Mesendoderm (in vitro differentiated cells): ENCODE measurements at regions not wholly inside any gene's neighbourhood (a gene's known extent, or its start where the extent isn't known, plus 50 kb on each side); places are given as distances from the start of the nearest gene placed in this dataset.

ENCODE experiments used
- DNase-seq: peaks from one replicate; pipeline ENCODE4 v3.0.0; 2013
- H2AK5ac ChIP-seq: 2 replicates; pipeline ENCODE4 v1.6.1; 2013; ENCODE audit warnings: low read length, inconsistent platforms
- H2BK120ac ChIP-seq: 2 replicates; pipeline ENCODE4 v1.6.1; 2013; ENCODE audit warnings: low read depth, mild to moderate bottlenecking, low read length, moderate library complexity, mixed read lengths
- H2BK15ac ChIP-seq: replicated peaks from 2 replicates; pipeline ENCODE4 v1.6.1; 2013; ENCODE audit warnings: low read depth, mild to moderate bottlenecking, moderate library complexity
- H2BK5ac ChIP-seq: 2 replicates; pipeline ENCODE4 v1.6.1; 2013; ENCODE audit warnings: low read length, inconsistent platforms
- H3K18ac ChIP-seq: 2 replicates; pipeline ENCODE4 v1.6.1; 2013; ENCODE audit warnings: mild to moderate bottlenecking, low read length, mixed read lengths
- H3K23ac ChIP-seq: one replicate; pipeline ENCODE4 v1.6.1; 2013; ENCODE audit warnings: low read length
- H3K27ac ChIP-seq: 2 replicates; pipeline ENCODE4 v1.5.1; 2013; ENCODE audit warnings: low read depth, mild to moderate bottlenecking, inconsistent platforms, low read length, moderate library complexity
- H3K27me3 ChIP-seq: 2 replicates; pipeline ENCODE4 v1.6.1; 2013; ENCODE audit warnings: low read length, control low read depth, mild to moderate bottlenecking, inconsistent platforms; ENCODE audit not compliant: insufficient read depth, poor library complexity
- H3K36me3 ChIP-seq: 2 replicates; pipeline ENCODE4 v1.6.1; 2013; ENCODE audit warnings: low read length, inconsistent platforms; ENCODE audit not compliant: control insufficient read depth, insufficient read depth
- H3K4ac ChIP-seq: one replicate; pipeline ENCODE4 v1.6.1; 2013; ENCODE audit warnings: low read depth, mild to moderate bottlenecking, low read length, moderate library complexity
- H3K4me1 ChIP-seq: 2 replicates; pipeline ENCODE4 v1.6.1; 2013; ENCODE audit warnings: low read depth, low read length, inconsistent platforms; ENCODE audit not compliant: control insufficient read depth
- H3K4me2 ChIP-seq: 2 replicates; pipeline ENCODE4 v1.6.1; 2013; ENCODE audit warnings: low read length
- H3K4me3 ChIP-seq: 2 replicates; pipeline ENCODE4 v1.5.1; 2013; ENCODE audit warnings: mild to moderate bottlenecking, low read length
- H3K56ac ChIP-seq: one replicate; pipeline ENCODE4 v1.6.1; 2013; ENCODE audit warnings: low read length
- H3K79me1 ChIP-seq: 2 replicates; pipeline ENCODE4 v1.6.1; 2013; ENCODE audit warnings: low read length, inconsistent platforms
- H3K79me2 ChIP-seq: 2 replicates; pipeline ENCODE4 v1.6.1; 2013; ENCODE audit warnings: mild to moderate bottlenecking, low read length; ENCODE audit not compliant: control insufficient read depth, insufficient read depth
- H3K9ac ChIP-seq: 2 replicates; pipeline ENCODE4 v1.6.1; 2013; ENCODE audit warnings: low read length, inconsistent platforms
- H4K5ac ChIP-seq: one replicate; pipeline ENCODE4 v1.6.1; 2013; ENCODE audit warnings: low read length
- H4K8ac ChIP-seq: one replicate; pipeline ENCODE4 v1.6.1; 2013; ENCODE audit warnings: low read depth, mild to moderate bottlenecking, control low read depth, low read length, moderate library complexity
- WGBS: extraction: QIAGEN DNeasy Blood & Tissue Kit; methylation state at CpG from one replicate; pipeline ENCODE4 v1.1.7; 2013; ENCODE audit warnings: low lambda C conversion rate, missing lambda C conversion rate; ENCODE audit not compliant: insufficient coverage; ENCODE audit errors: extremely low coverage; 5-methylcytosine and 5-hydroxymethylcytosine counted together

GRCh38 chr18:78128004-78128403 lies 851.6 kb upstream of the SALL3 start:
- WGBS: no CpG with 5 or more reads among the region's 8 CpGs
- H3K56ac ChIP-seq: no peak overlapping the region
- no peak overlapping the region for H2BK120ac ChIP-seq
- no peak overlapping the region for H3K18ac ChIP-seq
- H3K36me3 ChIP-seq: no peaks in the 10 kb centered on the region
- H2BK15ac ChIP-seq: no peak overlapping the region
- H3K27me3 ChIP-seq: no peaks in the 10 kb centered on the region
- H3K79me2 ChIP-seq: no peaks in the 10 kb centered on the region
- no peaks in the 10 kb centered on the region for H3K79me1 ChIP-seq
- no peak overlapping the region for H2BK5ac ChIP-seq
- H4K8ac ChIP-seq: no peak overlapping the region
- no peak overlapping the region for H4K5ac ChIP-seq
- no peak overlapping the region for H3K23ac ChIP-seq
- no peak overlapping the region for H2AK5ac ChIP-seq
- no peak overlapping the region for H3K4me3 ChIP-seq
- H3K4ac ChIP-seq: no peak overlapping the region
- no peaks in the 10 kb centered on the region for H3K4me1 ChIP-seq
- no peak overlapping the region for H3K9ac ChIP-seq
- DNase-seq: no peak
- no peak overlapping the region for H3K27ac ChIP-seq
- no peak overlapping the region for H3K4me2 ChIP-seq

- WGBS: no CpG with 5 or more reads among the region's 8 CpGs
Observed at GRCh38 chr18:78129260-78129659, 850.4 kb upstream of the SALL3 start.

GRCh38 chr18:78130232-78131195 lies 849.1 kb upstream of the SALL3 start:
- Histone ChIP-seq H4K8ac (no peak overlapping the region), H2BK120ac (no peak overlapping the region), H3K36me3 (no peaks in the 10 kb centered on the region), H2BK15ac (no peak overlapping the region), H4K5ac (no peak overlapping the region), H3K18ac (no peak overlapping the region), H3K79me2 (no peaks in the 10 kb centered on the region), H3K56ac (no peak overlapping the region), H3K79me1 (no peaks in the 10 kb centered on the region), H3K23ac (no peak overlapping the region), H2AK5ac (no peak overlapping the region), H3K27ac (no peak overlapping the region), H3K27me3 (no peaks in the 10 kb centered on the region), H3K9ac (no peak overlapping the region), H3K4ac (no peak overlapping the region), H2BK5ac (no peak overlapping the region), H3K4me2 (no peak overlapping the region), H3K4me1 (no peaks in the 10 kb centered on the region), H3K4me3 (no peak overlapping the region)
- WGBS: no CpG with 5 or more reads among the region's 12 CpGs
- no peak for DNase-seq

More at GRCh38 chr18:78129260-78129659, 850.4 kb upstream of the SALL3 start:
- Histone ChIP-seq H3K4me1 (no peaks in the 10 kb centered on the region), H2BK15ac (no peak overlapping the region), H3K27ac (no peak overlapping the region), H3K4me3 (no peak overlapping the region), H4K5ac (no peak overlapping the region), H3K4me2 (no peak overlapping the region), H3K56ac (no peak overlapping the region), H3K36me3 (no peaks in the 10 kb centered on the region), H3K18ac (no peak overlapping the region), H3K4ac (no peak overlapping the region), H3K9ac (no peak overlapping the region), H4K8ac (no peak overlapping the region), H2BK5ac (no peak overlapping the region), H3K79me2 (no peaks in the 10 kb centered on the region), H2AK5ac (no peak overlapping the region), H3K27me3 (no peaks in the 10 kb centered on the region), H2BK120ac (no peak overlapping the region), H3K79me1 (no peaks in the 10 kb centered on the region), H3K23ac (no peak overlapping the region)
- DNase-seq: no peak

- H3K27me3 ChIP-seq: no peaks in the 10 kb centered on the region
- WGBS: no CpG with 5 or more reads among the region's 7 CpGs
- H4K5ac ChIP-seq: no peak overlapping the region
- no peak overlapping the region for H2AK5ac ChIP-seq
- H2BK120ac ChIP-seq: no peak overlapping the region
- H3K9ac ChIP-seq: no peak overlapping the region
- H3K18ac ChIP-seq: no peak overlapping the region
- no peak overlapping the region for H3K56ac ChIP-seq
- H3K79me2 ChIP-seq: no peaks in the 10 kb centered on the region
- no peak overlapping the region for H3K27ac ChIP-seq
- H3K79me1 ChIP-seq: no peaks in the 10 kb centered on the region
- H3K4me3 ChIP-seq: no peak overlapping the region
- no peak overlapping the region for H3K4ac ChIP-seq
- H3K23ac ChIP-seq: no peak overlapping the region
- DNase-seq: no peak
- H2BK15ac ChIP-seq: no peak overlapping the region
- H3K4me2 ChIP-seq: no peak overlapping the region
- peaks cover 4% of the 10 kb centered on the region for H3K4me1 ChIP-seq
- H4K8ac ChIP-seq: no peak overlapping the region
- no peak overlapping the region for H2BK5ac ChIP-seq
- H3K36me3 ChIP-seq: no peaks in the 10 kb centered on the region
Observed at GRCh38 chr18:78133729-78134128, 845.9 kb upstream of the SALL3 start.

GRCh38 chr18:78136986-78137385 lies 842.6 kb upstream of the SALL3 start:
- no peak overlapping the region for H3K4ac ChIP-seq
- DNase-seq: no peak
- H3K79me1 ChIP-seq: no peaks in the 10 kb centered on the region
- no peak overlapping the region for H3K9ac ChIP-seq
- H2BK5ac ChIP-seq: no peak overlapping the region
- H3K56ac ChIP-seq: no peak overlapping the region
- H4K5ac ChIP-seq: no peak overlapping the region
- no peak overlapping the region for H3K4me2 ChIP-seq
- no peaks in the 10 kb centered on the region for H3K27me3 ChIP-seq
- no CpG with 5 or more reads among the region's 6 CpGs for WGBS
- no peak overlapping the region for H3K27ac ChIP-seq
- H3K18ac ChIP-seq: no peak overlapping the region
- no peak overlapping the region for H4K8ac ChIP-seq
- H3K4me1 ChIP-seq: peaks cover 10% of the 10 kb centered on the region
- no peak overlapping the region for H2AK5ac ChIP-seq
- H3K4me3 ChIP-seq: no peak overlapping the region
- no peak overlapping the region for H2BK120ac ChIP-seq
- H3K23ac ChIP-seq: no peak overlapping the region
- no peaks in the 10 kb centered on the region for H3K36me3 ChIP-seq
- H3K79me2 ChIP-seq: no peaks in the 10 kb centered on the region
- H2BK15ac ChIP-seq: no peak overlapping the region
